Activated CD4-positive, alpha-beta T cell treated with anti-CD3 and anti-CD28 coated beads for 24 hours (primary cell): ENCODE measurements at regions not wholly inside any gene's neighbourhood (a gene's known extent, or its start where the extent isn't known, plus 50 kb on each side); places are given as distances from the start of the nearest gene placed in this dataset.
A peak's percentile ranks its signal among the peaks of the same experiment; 100 is the strongest.

Experiments used
- DNase-seq, 2 donors: peaks; one replicate each; pipeline ENCODE4 v3.0.0-alpha.2; 2020; ENCODE audit warnings: low read depth in 2 of 2

DNA sequence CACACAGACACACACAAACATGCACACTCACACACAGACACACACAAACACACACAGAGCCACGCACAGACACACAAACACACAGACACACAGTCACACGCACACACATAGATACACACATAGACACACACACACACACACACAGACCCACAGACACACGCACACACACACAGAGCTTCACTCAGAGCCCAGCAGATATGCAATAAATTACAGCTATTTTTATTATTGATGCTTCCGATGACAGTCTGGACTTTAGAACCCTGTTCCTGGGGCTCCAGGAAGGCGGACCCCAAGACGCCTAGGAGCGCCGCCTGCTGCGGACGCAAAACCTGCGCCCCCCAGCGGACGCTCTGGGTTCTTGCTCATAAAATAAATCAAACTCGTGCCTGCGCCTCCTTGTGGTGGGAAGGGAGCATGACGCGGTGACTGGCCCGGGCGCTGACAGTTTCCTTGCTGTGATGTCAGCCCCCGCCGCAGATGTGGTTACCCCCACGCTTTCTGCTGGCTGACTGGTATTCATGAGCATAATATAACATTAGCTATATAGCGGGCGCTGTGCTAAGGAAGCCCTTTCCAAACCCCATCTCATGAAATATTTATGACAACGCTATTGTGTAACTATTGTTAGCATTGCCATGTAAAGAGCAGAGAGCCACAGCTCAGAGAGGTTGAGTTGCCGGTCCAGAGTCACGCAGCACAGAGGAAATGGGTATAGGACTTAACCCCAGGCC lies 64.4 kb upstream of the TM9SF2 start:
- DNase-seq = peak; percentile 93 to 95

DNA sequence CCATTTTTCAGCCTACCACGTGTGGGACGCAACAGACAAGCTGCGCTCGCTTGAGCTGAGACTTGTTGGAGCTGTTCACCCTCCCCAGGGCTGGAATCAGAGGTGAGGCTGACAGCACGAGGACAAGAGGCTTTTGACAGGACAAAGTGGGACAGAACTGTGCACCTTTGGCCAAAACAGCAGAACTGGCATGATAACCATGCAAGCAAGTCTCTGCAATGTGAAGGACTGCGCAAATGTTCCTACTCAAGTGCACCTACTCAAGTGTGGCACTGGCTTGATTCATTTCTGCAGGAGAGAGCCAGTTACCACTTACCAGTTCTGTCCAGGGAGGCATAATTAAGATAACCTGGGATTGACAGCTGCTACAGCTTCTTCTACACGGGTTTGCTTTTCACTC lies 62.2 kb upstream of the TM9SF2 start:
- no peak for DNase-seq

DNA sequence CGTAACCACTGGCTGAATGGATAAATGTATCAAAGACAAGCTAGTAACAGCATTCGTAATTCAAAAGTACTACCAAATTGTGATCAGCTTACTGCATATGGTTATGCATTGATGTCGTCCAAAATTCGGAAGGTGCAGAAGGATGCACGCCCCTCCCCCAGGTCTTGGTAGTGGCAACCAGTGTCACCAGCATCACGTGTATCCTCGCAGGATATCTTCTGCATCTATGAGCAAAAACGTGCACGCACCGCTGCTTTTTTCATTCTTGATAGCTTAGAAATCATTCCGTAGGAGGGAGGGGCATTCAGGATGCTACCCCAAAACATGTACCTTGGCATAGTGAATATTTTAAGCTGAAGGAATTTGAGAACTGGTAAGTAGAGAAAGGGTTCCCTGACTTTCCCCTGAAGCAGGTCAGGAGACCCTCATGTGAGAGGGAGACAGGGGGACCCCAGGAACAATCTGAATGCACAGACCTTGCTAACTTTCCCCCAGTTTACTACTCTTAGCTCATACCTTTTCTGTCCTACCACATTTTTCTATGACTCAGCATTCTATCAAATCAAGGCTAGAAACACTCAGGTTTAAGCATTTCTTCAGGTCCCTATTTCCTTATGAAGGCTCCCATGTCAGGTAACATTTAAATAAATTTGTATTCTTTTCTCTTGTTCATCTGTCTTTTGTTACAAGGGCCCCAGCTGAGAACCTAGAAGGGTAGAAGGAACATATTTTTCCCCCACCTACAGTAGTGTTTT lies 61.2 kb upstream of the TM9SF2 start:
- DNase-seq = no peak

DNA sequence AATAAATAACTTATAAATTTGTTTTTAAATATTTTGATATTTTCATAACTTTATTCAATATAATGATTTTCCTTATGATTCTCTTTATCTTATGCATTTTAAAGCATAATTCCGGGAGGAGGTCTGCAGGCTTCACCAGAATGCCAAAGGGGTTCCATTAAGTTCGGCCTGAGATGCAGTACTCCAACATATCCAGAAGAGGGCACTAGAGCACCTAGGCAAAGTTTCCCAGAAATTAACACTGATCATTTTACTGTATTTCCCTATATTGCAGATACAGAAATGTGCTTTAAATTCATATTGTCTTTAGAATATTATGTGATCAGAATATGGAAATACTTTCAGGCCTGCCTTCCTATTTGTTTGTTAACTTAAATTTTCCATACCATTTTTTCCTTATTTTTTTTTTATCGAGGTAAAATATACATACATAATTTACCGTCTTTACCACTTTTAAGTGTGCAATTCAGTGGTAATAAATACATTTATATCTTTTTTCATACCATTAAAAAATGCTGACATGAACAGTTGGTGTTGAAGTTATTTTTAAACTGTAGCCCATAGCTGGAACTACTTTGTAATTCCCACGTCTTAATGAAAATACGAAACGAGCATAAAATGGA lies 58.9 kb upstream of the TM9SF2 start:
- DNase-seq = no peak

DNA sequence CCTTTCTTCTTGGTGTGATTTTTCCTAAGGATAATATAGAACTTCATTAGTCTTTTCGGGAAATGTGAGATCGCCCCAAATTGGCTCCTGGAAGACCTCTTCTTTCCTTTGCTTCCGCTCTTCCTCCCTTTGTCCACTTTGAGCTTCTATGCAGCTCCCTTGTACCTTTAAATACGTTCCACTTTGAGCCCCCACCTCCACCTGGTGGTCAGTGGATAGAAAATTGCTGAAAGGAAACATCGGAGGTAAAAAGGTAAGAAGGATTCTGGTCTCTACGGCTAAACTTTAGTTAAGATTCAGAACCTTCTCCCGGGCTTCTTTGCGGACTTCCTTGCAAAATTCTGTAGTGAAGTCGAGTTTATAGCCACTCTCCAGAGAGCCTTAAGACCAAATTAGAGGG lies 55.0 kb upstream of the TM9SF2 start:
- no peak for DNase-seq

GRCh38 chr13:99448546-99448945 lies 52.7 kb upstream of the TM9SF2 start:
- DNase-seq = no peak

- no peak for DNase-seq
Measured at GRCh38 chr13:99450416-99450815, 50.9 kb upstream of the TM9SF2 start.
